GM03348 (cell line): ENCODE measurements at regions not wholly inside any gene's neighbourhood (a gene's known extent, or its start where the extent isn't known, plus 50 kb on each side); places are given as distances from the start of the nearest gene placed in this dataset.
"Not testable (repeated sequence)": the region's sequence is repeated elsewhere in the genome, so short reads cannot be mapped to it uniquely, and the experiment has no call there.

ENCODE experiments used
- DNase-seq: peaks from one replicate; pipeline ENCODE4 v3.0.0; 2012; ENCODE audit warnings: low spot score

DNA sequence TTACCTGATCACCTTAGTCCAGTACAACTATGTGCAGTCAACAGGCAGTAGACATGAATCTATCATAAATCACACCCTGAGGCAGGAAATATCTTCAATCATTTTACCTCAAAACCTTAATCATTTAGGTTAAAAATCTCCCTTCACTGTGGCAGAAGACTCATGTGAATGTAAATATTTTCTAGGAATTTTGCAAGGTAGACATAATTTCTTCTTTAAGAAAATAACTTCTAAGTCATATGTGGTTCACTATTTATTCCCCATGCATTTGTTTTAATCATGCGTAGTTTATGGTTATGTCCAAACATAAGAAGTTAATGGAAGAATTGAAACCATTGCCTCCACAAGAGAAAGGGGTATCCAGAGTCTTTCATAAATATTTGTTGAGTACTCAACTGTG is 97.0 kb downstream of the HMHB1 start:
- no peak for DNase-seq

DNA sequence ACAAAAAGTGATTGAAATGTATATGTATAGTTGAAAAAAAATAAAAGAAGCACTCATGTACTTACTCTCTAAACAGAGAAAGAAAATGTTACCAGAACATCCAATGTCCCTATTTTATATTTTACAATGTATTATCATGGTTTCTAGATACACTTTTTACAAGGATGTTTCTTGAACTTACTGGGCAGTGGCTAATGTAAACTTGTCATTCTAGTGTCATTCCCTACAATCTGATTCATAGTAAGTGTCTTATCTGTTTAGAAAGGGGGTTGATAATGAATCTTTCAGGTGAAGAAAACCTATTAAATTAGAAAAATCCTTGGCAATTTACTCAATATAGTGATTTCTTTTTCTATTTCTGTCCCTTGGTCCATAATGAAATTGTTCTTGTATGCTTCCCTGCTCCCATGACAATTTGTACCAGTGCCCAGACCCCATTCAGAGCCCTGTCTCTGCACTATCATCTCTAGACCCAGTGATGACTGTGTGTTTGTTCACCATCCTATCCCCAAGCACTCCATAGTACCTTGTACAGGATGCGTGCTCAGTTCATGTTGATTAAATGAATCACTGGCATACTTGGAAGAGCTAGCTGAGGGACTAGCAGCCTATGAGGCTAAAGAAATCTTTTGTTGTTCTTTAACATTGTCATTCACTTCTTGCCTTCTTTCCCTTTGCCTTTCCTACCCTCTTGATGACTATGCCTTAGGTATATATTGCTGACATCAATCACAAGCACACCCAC is 101.2 kb downstream of the HMHB1 start:
- DNase-seq = peak; percentile 69

DNA sequence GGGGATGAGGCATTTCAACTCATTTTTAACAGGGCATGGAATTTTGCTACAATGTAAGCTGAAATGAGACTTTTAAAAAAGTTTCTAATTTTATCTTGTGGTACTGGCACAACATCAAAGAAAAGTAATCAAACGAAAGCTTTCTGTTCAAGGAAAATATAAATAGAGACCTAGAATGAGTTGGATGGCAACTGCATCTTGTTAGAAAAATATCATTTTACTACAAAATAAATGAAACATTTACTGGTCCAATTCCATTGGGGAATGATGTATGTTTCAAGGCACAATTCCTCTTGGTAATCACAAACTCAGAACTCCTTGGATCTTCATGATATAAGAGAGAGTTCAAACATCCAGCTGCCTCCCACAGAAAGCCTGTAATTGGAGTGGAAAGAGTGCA is 102.8 kb downstream of the HMHB1 start:
- DNase-seq = no peak

DNA sequence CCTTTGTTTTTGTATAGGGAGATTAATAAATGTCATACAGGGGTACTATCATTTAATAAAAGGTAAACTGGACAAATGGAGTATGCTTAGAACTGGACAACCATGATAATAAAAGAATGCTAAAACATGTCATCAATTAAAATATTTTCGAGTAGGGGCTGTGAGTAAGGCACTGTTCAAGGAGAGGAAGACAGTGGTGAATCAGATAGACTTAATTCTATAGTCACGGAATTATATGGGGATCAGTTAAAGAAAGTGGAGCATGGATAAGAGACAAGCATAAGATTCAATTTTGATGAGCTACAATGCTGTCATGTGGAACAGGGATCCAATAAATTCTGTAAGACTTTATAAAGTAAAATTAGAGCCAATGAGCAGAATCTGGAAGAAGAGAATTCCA is 104.5 kb downstream of the HMHB1 start:
- peak; percentile 29 for DNase-seq

DNA sequence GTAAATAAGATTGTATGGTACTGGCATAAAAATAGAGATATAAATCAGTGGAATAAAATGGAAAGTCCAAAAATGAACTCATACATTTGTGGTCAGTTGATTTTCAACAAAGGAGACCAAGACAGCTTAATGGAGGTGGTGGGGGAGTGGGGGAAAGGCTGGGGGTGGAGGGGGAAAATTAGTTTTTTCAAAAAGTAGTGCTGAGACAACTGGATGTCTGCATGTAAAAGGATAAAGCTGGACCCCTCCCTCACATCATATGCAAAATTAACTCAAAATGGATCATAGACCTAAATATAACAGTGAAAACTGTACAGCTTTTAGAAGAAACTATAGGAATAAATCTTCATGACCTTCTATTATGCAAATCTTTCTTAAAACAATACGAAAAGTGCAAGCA is 107.0 kb downstream of the HMHB1 start:
- no peak for DNase-seq

DNA sequence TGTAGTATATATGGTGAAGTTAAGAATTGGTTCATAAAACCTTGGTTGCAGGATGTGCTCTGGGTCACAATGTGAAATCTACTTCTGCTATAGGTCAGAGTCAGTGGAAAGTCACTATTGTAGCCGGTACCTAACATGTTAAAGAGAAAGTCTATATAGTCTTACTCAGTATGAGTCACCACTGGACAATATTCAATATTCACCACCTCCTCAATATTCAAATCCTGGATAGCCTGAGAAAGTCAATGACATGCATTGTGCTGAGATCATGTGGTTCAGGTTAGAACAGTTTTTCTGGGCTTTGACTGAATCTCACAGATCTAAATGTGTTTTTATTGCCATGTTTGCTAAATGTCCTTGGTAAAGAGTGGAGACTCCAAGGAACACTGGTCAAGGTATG is 108.8 kb downstream of the HMHB1 start:
- DNase-seq = no peak

DNA sequence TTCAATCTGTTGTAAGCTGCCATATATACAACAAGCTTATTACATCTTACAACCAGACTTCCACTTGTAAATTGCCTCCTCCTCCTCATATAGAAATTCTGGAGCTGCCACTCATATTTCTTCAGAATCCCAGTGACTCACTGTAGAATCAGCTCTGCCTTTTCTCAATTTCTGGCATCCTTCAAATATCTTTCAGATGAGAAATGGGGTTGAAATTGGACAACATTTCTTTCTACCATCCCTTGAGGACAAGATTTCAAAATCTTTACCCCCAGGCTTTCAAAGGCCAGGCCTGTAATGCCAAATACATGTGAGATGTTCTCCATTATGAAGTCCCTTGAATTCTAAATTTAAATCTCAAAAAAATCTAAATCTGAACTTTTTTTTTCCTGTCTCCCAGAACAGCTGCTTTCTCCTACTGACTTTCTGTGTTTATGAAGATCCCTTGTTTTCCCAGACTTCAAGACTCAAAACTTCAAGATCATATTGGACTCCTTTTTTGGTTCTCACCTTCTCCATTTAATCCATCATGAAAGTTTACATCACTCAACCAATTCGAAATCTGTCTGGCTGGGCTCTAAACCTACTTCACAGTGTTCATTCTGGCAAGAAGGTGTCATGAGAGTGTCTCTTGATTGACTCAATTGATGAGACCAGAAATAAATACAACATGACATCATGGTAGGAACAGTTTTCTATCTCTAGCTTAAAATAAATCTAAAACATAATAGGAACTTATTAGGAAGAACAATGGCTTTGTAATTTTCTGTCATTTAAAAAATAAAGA is 109.8 kb downstream of the HMHB1 start:
- DNase-seq = peak; percentile 77

DNA sequence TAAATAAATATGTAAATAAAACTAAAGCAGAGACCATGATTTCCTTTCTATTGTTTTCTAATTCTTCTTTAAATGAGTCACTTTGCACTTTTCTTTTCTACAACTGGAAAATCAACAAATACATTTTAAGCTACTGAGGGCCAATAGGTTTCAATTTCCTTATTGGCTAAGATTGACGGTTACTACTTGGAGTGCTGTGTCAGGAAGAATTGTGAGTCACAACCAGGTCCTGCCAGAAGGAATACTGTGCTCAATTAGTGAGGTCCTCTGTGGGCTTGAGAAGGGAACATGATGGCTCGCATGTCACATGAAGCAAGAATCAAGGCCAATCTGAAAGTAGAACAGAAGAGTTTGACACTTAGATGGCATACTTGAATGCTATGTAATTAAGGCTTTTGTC is 110.8 kb downstream of the HMHB1 start:
- peak; percentile 55 for DNase-seq

DNA sequence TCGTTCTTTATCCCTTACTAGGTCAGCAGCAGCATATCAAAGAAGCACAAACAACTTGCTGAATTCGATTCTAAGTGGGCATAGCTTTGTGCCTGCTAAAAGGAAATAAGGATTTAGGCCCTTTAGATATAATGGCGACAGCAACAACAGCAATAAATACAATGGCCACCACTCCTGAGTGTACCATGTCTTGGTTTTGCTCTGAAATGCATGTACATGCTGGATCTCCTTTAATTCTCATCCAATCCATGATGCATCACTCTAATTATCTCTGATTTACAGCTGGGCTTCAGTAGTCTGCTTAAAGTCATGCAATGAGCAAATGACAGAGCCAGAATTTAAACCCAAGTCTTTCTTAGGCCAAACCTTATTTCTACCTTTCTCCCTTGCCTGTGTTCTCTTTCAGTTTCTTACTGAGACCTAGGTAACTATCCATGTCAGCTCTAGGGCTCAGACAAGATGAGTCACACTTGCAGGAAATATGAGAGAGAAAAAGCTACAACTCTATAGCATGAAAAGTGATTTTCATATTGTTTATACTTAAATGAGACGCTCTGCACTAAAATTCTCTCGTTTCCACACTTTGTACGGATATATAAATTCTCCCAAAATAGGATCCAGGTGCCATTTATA is 111.8 kb downstream of the HMHB1 start:
- DNase-seq = peak; percentile 31

DNA sequence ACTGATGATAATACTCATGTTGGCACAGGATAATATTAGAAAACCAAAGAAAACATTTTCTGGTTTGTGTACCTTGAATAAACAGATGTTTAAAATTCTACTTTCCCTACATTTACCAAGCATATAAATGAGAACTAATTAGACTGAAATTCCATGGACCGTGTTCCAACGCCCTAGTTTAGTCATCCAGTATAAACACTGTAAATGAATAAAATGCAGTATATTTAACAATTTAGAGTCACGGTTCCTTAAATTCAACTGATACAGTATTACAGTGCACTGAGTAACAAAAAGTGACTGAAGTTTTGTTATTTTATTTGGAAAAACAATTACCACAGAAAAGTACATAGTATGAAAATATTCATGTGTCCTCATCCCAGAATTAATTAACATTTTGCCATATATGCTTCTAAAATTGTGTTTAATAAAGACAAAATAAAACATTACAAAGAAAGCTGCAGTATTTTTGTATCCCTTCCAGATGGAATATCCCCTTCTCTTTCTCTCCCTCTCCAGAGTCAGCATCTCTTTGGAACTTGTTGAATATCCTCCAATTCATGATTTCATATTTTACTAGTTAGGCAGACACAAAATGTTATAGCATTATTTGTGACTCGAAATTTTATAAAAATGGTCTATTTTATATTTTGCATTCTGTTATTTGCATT is 112.5 kb downstream of the HMHB1 start:
- no peak for DNase-seq

DNA sequence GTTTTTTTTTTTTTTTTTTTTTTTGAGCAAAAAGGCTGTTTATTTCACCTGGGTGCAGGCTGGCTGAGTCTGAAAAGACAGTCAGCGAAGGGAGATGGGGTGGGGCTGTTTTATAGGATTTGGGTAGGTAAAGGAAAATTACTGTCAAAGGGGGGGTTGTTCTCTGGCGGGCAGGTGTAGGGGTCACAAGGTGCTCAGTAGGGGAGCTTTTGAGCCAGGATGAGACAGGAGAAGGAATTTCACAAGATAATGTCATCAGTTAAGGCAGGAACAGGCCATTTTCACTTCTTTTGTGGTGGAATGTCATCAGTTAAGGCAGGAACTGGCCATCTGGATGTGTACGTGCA is 113.0 kb downstream of the HMHB1 start:
- not testable (repeated sequence) for DNase-seq

DNA sequence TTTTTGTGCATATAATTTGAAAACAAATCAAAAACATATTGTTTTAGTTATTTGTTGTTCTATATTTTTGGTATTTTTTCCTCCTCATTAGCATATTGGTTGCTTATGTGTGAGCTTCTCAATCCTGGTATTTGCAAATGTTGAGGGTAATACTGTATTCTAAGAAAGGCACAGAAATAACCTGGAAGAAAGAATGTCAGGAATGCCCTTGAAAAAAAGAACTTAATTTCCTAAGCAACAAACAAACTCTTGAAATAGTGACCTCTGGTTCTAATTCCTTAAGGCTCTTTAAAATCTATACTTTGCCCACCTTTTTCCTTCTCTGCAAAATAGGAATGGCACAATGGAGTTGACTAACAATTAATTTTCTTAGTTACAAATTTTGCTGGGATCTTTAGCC is 117.5 kb downstream of the HMHB1 start:
- no peak for DNase-seq

DNA sequence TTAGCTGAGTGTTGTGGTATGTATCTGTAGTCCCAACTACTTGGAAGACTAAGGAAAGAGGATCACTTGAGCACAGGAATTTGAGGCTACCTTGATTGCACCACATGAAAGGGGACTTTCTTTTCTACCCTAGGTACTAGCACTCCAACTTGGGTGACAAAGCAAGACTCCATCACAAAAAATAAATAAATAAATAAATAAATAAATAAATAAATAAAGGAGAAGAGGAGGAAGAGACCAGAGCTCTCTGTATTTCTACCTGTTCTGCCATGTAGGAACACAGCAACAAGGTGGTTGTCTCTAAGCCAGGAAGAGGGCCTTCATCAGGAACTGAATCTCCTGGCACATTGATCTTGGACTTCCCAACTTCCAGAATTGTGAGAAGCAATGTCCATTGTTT is 118.6 kb downstream of the HMHB1 start:
- DNase-seq = no peak

DNA sequence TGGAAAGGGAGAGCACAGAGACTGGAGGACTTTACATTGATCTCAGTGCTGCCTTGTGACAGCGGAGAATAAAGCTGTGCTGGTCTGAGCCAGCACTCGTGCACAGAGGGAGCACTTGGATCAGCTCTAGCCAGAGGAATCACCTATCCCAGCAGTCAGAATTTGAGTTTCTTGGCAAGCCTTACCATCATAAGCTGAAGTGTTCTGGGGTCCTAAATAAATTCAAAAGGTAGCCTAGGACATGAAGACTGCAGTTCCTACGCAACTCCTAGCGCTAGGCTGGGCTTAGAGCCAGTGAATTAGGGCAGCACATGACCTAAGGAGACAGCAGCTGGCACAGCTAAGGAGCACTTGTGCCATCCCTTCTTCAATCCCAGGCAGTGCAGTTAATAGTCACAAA is 119.5 kb downstream of the HMHB1 start:
- DNase-seq = no peak

DNA sequence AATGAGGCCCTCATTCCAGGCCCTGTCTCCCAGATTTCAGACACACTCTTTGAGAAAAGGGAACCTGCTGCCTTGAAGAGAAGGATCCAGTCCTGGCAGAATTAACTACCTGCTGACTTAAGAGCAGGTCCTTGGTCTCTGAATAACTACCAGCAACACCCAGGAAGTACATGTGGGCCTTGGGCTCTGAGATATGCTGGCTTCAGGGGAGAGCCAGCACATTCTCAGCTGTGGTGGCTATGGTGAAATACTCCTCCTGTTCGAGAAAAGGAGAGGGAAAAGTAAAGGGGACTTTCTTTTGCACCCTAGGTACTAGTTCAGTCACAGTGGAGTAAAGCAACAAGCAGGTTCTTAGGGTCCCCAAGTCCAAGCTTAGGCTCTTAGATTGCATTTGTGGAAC is 120.0 kb downstream of the HMHB1 start:
- DNase-seq = no peak

DNA sequence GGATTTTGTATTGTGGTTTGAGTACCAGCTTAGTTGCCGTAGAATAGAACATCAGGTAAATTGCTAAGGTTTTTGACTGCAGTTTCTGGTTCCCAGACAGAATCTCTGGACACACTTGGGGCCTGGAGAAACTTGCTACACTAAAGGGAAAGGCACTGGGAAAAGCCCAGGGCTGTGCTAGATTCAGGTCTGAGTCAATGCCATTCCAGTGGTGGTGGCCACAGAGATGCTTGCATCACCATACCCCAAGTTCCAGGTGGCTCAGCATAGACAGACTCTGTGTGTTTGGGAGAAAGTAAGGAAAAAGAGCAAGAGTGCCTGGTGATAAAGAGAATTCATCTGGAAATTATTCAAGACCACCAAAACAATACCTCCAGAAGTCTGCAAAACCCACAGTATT is 120.6 kb downstream of the HMHB1 start:
- DNase-seq = no peak

DNA sequence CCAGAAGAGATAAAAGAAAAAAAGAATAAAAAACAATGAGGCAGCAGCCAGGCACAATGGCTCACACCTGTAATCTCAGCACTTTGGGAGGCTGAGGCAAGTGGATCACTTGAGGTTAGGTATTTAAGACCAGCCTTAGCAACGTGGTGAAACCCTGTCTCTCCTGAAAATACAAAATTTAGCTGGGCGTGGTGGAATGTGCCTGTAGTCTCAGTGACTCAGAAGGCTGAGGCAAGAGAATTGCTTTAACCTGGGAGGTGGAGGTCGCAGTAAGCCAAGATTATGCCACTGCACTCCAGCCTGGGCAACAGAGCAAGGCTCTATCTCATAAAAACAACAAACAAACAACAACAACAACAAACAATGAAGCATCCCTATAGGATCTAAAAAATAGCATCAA is 121.5 kb downstream of the HMHB1 start:
- DNase-seq = no peak

DNA sequence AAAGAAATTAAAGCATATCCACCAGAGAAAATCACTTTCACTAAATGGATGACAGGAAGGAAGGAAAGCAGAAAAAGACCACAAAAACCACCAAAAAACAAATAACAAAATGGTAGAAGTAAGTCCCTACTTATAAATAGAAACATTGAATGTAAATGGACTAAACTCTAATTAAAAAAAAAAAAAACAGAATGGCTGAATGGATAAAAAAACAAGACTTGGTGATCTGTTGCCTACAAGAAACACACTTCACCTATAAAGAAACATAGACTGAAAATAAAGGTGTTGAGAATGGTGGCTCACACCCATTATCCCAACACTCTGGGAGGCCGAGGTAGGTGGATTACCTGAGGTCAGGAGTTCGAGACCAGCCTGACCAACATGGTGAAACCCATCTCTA is 122.9 kb downstream of the HMHB1 start:
- no peak for DNase-seq

DNA sequence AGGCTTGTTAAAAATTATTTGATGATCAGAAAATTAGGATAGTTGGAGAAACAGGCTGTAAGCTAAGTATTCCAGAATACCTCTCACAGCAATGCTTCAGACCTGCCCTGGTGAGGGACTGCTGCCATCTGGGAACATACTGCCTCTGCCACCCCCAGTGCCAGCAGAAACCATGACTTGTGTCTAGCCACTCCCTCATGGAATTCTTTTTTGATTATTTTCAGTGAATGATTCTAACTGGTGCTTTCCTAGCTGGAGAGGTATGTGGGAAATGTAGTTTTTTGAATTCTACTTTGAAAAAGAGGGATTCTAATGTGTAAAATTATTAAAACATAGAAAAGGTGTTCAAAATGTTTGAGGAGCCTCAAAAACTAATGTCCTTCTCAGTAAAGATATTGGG is 126.3 kb downstream of the HMHB1 start:
- peak; percentile 40 for DNase-seq

DNA sequence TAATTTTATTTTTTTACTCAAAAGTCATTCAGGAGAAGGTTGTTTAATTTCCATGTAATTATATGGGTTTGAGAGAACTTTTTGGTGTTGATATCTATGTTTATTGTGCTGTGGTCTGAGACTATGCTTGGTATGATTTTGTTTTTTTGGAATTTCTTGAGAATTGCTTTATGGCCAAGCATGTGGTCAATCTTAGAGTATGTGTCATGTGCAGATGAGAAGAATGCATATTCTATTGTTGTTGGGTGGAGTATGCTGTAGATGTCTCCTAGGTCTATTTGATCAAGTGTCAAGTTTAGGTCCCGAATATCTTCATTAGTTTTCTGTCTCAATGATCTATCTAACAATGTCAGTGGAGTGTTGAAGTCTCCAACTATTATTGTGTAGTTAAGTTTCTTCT is 134.9 kb downstream of the HMHB1 start:
- DNase-seq = no peak

DNA sequence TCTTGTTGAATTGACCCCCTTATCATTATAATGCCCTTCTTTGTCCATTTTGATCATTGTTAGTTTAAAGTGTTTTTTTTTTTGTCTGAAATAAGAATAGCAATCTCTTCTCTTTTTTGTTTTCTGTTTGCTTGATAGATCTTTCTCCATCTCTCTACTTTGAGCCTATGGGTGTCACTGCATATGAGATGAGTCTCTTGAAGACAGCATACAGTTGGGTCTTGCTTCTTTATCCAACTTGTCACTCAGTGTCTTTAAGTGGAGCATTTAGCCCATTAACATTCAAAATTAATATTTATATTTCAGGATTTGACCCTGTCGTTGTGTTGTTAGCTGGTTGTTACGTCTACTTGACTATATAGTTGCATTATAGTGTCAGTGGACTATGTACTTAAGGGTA is 135.4 kb downstream of the HMHB1 start:
- no peak for DNase-seq

DNA sequence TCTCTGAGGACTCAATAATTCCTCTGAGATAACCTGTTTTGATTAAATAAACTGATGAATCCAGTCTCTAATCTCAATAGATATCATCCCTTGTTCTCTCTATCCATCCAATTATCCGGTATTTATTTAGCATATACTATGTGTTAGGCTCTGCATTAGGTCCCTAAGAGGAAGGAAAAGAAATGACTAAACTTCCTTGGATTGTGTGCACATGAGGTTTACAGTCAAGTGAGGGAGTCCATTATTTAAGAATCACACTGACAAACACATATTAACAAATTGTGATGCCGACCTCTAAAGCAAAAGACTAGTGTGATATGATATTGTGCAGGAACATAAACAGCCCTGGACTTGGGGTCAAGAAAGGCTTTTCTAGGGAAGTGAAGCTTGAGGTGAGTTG is 140.8 kb downstream of the HMHB1 start:
- DNase-seq = no peak

DNA sequence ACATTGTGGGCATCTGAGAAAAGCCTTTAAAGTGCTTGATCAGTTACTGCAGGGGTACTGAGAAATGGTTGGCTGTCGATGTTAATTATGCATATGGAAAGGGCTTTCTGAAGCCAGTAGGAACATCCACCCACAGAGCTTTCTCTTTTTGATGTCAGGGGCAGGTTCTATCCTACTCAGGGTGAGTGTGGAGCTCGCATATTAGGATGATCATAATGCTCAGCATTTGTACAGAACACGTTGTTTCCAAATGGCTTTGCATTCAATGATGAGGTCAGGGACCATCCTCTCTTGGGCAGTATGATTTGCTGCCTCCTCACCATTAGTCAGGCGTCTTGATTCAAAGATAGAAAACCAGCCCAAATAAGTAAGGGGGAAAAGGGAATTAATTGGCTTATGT is 141.9 kb downstream of the HMHB1 start:
- DNase-seq = no peak
